NB4 (cell line): ENCODE measurements at regions not wholly inside any gene's neighbourhood (a gene's known extent, or its start where the extent isn't known, plus 50 kb on each side); places are given as distances from the start of the nearest gene placed in this dataset.

Experiments used
- MYC ChIP-seq: IDR thresholded peaks from 2 replicates; pipeline ENCODE4 v1.6.1; 2011; ENCODE audit warnings: low read depth, low read length
- POLR2A ChIP-seq: IDR thresholded peaks from 2 replicates; pipeline ENCODE4 v1.6.1; 2011; ENCODE audit warnings: mild to moderate bottlenecking; ENCODE audit not compliant: insufficient read length; ENCODE audit errors: extremely low read depth
- TF ChIP-seq, protein P1 (sequence below): IDR thresholded peaks from one replicate; pipeline ENCODE4 v1.5.1; 2012; ENCODE audit warnings: low read depth, low read length

GRCh38 chr18:75800331-75800648 is 372.8 kb upstream of the SMIM21 start:
- TF ChIP-seq, protein P1, sequence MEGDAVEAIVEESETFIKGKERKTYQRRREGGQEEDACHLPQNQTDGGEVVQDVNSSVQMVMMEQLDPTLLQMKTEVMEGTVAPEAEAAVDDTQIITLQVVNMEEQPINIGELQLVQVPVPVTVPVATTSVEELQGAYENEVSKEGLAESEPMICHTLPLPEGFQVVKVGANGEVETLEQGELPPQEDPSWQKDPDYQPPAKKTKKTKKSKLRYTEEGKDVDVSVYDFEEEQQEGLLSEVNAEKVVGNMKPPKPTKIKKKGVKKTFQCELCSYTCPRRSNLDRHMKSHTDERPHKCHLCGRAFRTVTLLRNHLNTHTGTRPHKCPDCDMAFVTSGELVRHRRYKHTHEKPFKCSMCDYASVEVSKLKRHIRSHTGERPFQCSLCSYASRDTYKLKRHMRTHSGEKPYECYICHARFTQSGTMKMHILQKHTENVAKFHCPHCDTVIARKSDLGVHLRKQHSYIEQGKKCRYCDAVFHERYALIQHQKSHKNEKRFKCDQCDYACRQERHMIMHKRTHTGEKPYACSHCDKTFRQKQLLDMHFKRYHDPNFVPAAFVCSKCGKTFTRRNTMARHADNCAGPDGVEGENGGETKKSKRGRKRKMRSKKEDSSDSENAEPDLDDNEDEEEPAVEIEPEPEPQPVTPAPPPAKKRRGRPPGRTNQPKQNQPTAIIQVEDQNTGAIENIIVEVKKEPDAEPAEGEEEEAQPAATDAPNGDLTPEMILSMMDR = no peak
- no peak for TF ChIP-seq MYC
- no peak for TF ChIP-seq POLR2A
